HG03442 (cell line): ENCODE measurements at regions not wholly inside any gene's neighbourhood (a gene's known extent, or its start where the extent isn't known, plus 50 kb on each side); places are given as distances from the start of the nearest gene placed in this dataset.

Source experiments
- ATAC-seq: cut with Tn5 transposase; IDR thresholded peaks from one replicate; pipeline ENCODE4 v1.9.1; 2021; ENCODE audit warnings: mild to moderate bottlenecking, moderate library complexity; ENCODE audit not compliant: unreplicated experiment

- ATAC-seq, result no peak
Measured at GRCh38 chr18:22467760-22468553, 50.2 kb upstream of the CTAGE1 start.

- no peak for ATAC-seq
Measured at GRCh38 chr18:22468554-22468891, 50.8 kb upstream of the CTAGE1 start.

GRCh38 chr18:22469061-22469734 lies 51.5 kb upstream of the CTAGE1 start:
- ATAC-seq, result no peak

GRCh38 chr18:22469926-22470247 lies 52.2 kb upstream of the CTAGE1 start:
- ATAC-seq, result no peak

GRCh38 chr18:22470248-22471235 lies 52.8 kb upstream of the CTAGE1 start:
- no peak for ATAC-seq

- ATAC-seq, result no peak
Measured at GRCh38 chr18:22471546-22472131, 53.9 kb upstream of the CTAGE1 start.

- ATAC-seq, result no peak
Measured at GRCh38 chr18:22473366-22473765, 55.7 kb upstream of the CTAGE1 start.

GRCh38 chr18:22475426-22476100 lies 57.8 kb upstream of the CTAGE1 start:
- no peak for ATAC-seq

- no peak for ATAC-seq
Measured at GRCh38 chr18:22477222-22477621, 59.5 kb upstream of the CTAGE1 start.

GRCh38 chr18:22482948-22483347 lies 65.2 kb upstream of the CTAGE1 start:
- ATAC-seq, result no peak

- no peak for ATAC-seq
Measured at GRCh38 chr18:22483407-22483806, 65.7 kb upstream of the CTAGE1 start.

- no peak for ATAC-seq
Measured at GRCh38 chr18:22484471-22484870, 66.8 kb upstream of the CTAGE1 start.

- ATAC-seq, result no peak
Measured at GRCh38 chr18:22485808-22486244, 68.1 kb upstream of the CTAGE1 start.

GRCh38 chr18:22486667-22487066 lies 69.0 kb upstream of the CTAGE1 start:
- no peak for ATAC-seq

- ATAC-seq, result no peak
Measured at GRCh38 chr18:22488554-22488953, 70.8 kb upstream of the CTAGE1 start.

GRCh38 chr18:22489704-22490103 lies 72.0 kb upstream of the CTAGE1 start:
- ATAC-seq, result no peak

GRCh38 chr18:22490429-22490846 lies 72.7 kb upstream of the CTAGE1 start:
- no peak for ATAC-seq

- ATAC-seq, result no peak
Measured at GRCh38 chr18:22493255-22493654, 75.5 kb upstream of the CTAGE1 start.

GRCh38 chr18:22493940-22494339 lies 76.2 kb upstream of the CTAGE1 start:
- no peak for ATAC-seq

- no peak for ATAC-seq
Measured at GRCh38 chr18:22494771-22495170, 77.1 kb upstream of the CTAGE1 start.

- no peak for ATAC-seq
Measured at GRCh38 chr18:22499421-22499820, 81.7 kb upstream of the CTAGE1 start.
